RPMI8226 (cell line): ENCODE measurements at regions not wholly inside any gene's neighbourhood (a gene's known extent, or its start where the extent isn't known, plus 50 kb on each side); places are given as distances from the start of the nearest gene placed in this dataset.
"Not testable (repeated sequence)": the region's sequence is repeated elsewhere in the genome, so short reads cannot be mapped to it uniquely, and the experiment has no call there.

Source experiments
- DNase-seq: peaks from one replicate; pipeline ENCODE4 v3.0.0-alpha.2; 2015

GRCh38 chr11:103812680-103813079, 223.8 kb upstream of the DDI1 start:
- no peak for DNase-seq

- DNase-seq, result not testable (repeated sequence)
Observed at GRCh38 chr11:103820345-103820744, 216.1 kb upstream of the DDI1 start.

GRCh38 chr11:103824116-103824515, 212.3 kb upstream of the DDI1 start:
- no peak for DNase-seq

- DNase-seq, result no peak
Observed at GRCh38 chr11:103825469-103825868, 211.0 kb upstream of the DDI1 start.

- no peak for DNase-seq
Observed at GRCh38 chr11:103826856-103827255, 209.6 kb upstream of the DDI1 start.

- no peak for DNase-seq
Observed at GRCh38 chr11:103829596-103829995, 206.8 kb upstream of the DDI1 start.

- DNase-seq, result no peak
Observed at GRCh38 chr11:103830205-103830604, 206.2 kb upstream of the DDI1 start.

GRCh38 chr11:103832762-103833161, 203.7 kb upstream of the DDI1 start:
- no peak for DNase-seq

GRCh38 chr11:103842191-103842590, 194.2 kb upstream of the DDI1 start:
- no peak for DNase-seq

GRCh38 chr11:103842795-103843194, 193.6 kb upstream of the DDI1 start:
- no peak for DNase-seq

- DNase-seq, result no peak
Observed at GRCh38 chr11:103844327-103845215, 191.9 kb upstream of the DDI1 start.

- DNase-seq, result no peak
Observed at GRCh38 chr11:103845331-103845730, 191.1 kb upstream of the DDI1 start.

- DNase-seq, result no peak
Observed at GRCh38 chr11:103848686-103849085, 187.8 kb upstream of the DDI1 start.

- no peak for DNase-seq
Observed at GRCh38 chr11:103849366-103849765, 187.1 kb upstream of the DDI1 start.

GRCh38 chr11:103850419-103851165, 185.8 kb upstream of the DDI1 start:
- DNase-seq, result no peak

- no peak for DNase-seq
Observed at GRCh38 chr11:103851166-103851651, 185.2 kb upstream of the DDI1 start.
